GDM1 (cell line): ENCODE measurements at regions not wholly inside any gene's neighbourhood (a gene's known extent, or its start where the extent isn't known, plus 50 kb on each side); places are given as distances from the start of the nearest gene placed in this dataset.
"Not testable (repeated sequence)": the region's sequence is repeated elsewhere in the genome, so short reads cannot be mapped to it uniquely, and the experiment has no call there.

ENCODE experiments used
- DNase-seq: peaks from one replicate; lab custom pipeline; 2025; lab: John Stamatoyannopoulos, UW

DNA sequence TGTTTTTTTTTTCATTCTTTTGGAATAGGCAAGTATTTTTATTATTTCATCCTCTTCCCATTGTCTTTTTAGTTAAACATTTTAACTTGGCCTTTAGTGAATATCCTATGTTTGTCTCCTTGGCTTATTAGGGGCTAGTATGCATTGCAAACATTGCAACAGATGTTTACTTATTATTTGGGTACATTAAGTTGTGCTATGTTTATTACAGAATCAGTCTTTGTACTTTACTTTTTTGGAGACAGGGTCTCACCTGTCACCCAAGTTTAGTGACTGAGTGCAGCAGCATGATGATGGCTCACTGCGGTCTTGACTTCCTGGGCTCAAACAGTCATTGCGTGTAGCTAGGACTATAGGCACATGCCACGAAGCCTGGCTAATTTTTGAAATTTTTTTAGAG, 51.1 kb upstream of the NUDT6 start:
- no peak for DNase-seq

DNA sequence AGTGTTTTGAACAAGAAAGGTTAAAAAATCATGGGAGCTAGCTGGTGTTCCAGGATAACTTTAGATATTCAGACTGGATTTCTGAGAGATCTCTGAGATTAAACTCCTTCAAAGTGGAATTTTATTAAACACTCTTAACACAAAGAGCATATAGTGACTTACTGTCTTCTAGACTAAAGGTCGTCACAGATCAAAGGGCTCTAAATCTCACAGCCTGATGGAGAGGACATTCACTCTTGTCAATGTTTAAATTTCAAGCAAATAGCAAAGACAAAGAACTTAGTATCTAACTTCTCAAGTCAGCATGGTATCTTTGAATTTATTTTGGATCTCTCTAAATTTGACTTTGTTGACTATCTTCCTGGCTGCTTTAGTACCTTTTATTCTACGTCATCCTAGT, 53.7 kb upstream of the NUDT6 start:
- DNase-seq = no peak

DNA sequence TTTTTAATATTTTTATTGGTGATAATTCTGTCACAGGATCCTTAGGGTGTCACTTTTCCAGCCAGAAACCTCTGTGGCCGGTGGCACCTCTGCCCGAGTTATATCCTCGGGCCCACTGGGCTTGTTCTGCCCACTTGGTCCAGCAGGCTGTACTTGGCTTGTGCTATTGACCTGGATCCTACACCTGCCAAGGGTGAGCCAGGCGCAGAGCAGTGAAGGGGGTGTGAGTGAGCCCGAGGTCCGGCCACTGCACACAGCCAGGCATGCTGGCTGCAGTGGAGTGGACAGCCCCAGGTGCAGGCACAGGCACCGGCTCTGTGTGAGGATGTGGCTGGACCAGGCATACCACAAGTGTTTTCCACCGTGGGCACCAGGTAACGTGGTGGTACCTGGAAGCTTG, 54.7 kb upstream of the NUDT6 start:
- no peak for DNase-seq

DNA sequence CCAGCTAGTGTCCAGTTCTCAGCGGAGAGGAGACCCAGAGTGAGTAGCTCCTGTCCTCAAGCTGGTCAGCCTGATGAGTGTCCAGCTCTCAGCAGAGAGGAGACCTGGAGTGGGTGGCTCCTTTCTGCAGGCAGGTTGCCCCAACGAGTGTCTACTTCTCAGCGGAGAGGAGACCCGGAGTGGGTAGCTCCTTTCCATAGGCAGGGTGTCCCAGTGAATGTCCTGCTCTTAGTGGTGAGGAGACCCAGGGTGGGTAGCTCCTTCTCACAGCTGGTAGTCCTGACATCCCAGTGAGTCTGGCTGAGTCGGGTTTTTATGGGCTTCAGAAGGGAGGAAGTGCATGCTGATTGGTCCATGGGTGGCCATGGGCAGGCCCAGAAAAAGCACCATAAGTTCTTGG, 55.7 kb upstream of the NUDT6 start:
- no peak for DNase-seq

DNA sequence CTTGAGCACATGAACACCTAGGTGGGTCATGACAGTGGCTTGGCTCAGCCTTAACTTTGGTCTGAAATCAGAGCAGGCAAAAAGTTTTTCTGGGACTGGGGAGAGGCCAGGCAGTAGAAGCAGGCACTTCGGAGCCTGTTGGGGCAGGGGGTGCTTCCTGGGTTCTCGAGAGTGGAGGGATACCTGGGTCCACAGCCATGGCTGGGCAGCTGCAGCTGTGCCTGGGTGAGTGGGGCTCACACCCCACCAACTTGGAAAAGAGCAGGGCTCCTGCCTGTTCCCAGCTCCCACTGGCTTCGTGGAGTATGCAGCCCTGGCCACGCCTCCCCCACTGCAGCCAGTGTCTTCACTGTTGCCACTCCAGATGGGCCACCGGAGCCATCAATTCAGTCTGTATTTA, 56.4 kb upstream of the NUDT6 start:
- DNase-seq = no peak

DNA sequence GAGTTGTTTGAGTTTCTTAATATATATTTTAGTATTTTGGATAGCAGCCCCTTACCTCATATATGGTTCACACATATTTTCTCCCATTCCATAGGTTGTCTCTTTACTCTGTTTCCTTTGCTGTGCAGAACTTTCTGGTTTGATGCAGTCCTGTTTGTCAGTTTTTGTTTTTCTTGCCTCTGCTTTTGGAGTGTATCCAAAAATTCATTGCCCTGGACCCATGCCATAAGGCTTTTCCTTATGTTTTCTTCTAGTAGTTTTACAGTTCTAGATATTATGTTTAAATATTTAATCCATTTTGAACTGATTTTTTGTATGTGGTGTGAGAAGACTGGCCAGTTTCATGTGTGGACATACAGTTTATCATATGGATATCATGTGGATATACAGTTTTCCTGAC, 58.5 kb upstream of the NUDT6 start:
- no peak for DNase-seq

DNA sequence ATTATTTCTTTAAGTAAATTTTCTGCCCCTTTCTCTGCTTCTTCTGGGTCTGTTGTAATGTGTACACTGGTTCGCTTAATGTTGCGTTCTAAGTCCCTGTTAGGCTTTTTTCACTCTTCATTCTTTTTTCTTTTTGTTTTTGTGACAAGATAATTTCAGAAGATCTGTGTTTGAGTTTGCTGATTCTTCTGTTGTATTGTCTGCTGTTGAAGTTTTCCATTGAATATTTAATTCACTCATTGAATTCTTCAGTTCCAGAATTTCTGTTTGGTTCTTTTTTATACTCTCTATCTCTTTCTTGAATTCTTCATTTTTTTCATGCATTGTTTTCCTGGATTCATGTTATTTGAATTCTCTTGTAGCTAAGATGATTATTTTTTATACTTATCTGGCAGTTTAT, 66.3 kb upstream of the NUDT6 start:
- DNase-seq = no peak

DNA sequence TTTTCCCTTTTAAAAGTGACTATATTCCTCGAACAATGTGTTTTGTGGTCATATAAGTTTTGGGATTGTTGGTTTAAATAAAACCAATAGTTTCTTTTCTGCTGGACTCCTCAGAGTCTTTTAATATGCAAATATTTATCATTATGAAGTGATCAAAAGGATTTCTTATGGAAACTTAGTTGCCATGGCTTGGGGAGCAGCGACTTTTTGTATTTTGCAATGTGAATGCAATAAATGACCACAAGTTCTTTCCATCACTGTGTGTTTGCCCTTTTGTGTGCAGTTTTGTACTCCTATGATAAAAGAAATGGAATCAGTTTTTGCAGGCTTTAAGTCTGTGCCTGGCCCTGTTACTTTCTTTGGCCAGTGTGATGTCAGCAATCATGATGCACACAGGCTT, 68.5 kb upstream of the NUDT6 start:
- DNase-seq = no peak

DNA sequence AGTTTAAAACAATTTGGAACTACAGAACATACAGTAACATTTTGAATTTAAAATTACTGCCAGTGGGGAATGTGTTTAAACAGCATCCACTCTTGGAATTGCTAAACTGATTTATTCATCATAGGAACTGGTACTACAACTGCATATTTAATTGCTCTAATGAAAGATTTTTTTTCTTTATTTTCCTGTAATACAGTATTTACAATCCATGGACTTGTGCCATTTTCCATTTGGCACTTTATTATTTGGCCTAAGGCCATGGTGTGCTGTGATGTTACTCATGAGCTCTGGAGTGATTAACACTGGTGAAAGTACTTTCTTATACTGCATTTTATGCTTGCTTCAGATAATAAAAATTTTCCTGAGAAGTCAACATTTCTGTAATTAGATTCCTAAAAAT, 69.7 kb upstream of the NUDT6 start:
- no peak for DNase-seq

DNA sequence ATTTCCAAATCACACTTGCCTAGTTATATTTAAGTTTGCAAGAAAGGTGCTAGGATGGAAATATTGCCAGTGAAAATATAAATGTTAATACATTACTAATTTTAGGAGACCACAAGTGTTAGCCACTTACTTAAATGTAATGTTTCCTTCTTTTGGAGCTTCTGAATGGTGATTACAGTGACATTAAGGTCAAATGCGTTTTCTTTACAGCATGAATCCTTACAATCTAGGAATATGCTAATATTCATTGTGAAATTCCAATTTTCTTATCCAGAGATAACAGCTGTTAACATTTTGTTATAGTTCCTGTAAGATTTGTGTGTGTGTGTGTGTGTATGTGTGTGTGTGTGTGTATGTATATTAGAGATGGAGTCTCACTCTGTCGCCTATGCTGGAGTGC, 70.2 kb upstream of the NUDT6 start:
- DNase-seq = no peak

DNA sequence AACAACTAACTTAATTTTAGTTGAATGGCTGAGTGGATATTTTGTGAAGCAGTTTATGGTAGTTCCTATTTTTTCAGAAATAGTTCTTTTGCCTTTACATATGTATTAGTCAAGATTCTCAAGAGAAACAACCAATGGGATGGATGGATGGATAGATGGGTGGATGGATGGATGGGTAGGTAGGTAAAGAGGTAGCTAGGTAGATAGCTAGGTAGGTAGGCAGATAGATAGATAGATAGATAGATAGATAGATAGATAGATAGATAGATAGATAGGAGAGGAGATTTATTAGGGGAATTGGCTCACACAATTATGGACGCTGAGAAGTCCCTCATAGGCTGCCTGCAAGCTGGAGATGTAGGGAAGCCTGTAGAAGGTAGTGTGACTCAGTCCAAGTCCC, 74.0 kb upstream of the NUDT6 start:
- no peak for DNase-seq

DNA sequence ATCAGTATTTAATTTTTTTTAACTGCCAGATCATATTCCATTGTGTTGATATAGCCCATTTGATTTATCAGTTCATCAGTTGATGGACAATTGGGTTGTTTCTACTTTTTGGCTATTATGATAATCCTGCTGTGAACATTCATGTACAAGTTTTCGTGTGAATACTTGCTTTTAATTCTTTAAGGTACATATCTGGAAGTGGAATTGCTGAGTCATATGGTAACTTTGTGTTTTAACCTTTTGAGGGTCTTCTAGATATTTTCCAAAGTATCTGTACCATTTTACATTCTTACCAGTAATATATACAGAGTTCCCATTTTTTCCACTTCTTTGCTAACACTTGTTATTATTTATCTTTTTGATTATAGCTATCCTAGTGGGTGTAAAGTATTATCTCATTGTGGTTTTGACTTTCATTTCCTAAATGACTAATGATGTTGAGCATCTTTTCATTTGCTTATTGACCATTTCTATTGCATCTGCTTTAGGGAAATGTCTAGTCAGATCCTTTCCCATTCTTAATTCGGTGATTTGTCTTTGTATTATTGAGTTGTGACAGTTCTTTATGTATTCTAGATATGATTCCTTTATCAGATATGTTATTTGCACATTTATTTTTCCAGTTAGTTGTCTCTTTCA, 75.2 kb upstream of the NUDT6 start:
- no peak for DNase-seq

DNA sequence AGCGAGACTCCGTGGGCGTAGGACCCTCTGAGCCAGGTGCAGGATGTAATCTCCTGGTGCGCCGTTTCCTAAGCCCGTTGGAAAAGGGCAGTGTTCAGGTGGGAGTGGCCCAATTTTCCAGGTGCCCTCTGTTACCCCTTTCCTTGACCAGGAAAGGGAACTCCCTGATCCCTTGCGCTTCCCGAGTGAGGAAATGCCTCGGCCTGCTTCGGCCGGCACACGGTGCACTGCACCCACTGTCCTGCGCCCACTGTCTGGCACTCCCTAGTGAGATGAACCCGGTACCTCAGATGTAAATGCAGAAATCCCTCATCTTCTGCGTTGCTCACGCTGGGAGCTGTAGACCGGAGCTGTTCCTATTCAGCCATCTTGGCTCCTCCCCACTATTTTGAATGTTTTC, 81.7 kb upstream of the NUDT6 start:
- not testable (repeated sequence) for DNase-seq

DNA sequence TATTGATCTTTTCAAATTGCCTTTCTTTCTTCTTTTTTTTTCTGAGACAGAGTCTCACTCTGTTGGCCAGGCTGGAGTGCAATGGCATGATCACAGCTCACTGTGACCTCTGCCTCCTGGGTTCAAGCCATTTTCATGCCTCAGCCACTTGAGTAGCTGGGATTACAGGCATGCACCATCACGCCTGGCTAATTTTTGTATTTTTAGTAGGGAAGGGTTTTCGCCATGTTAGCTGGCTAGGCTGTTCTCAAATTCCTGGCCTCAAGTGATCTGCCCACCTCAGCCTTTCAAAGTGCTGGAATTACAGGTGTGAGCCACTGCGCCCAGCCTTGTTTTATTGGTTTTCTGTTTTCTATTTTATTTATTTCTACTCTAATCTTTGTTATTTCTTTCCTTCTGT, 82.7 kb upstream of the NUDT6 start:
- not testable (repeated sequence) for DNase-seq

DNA sequence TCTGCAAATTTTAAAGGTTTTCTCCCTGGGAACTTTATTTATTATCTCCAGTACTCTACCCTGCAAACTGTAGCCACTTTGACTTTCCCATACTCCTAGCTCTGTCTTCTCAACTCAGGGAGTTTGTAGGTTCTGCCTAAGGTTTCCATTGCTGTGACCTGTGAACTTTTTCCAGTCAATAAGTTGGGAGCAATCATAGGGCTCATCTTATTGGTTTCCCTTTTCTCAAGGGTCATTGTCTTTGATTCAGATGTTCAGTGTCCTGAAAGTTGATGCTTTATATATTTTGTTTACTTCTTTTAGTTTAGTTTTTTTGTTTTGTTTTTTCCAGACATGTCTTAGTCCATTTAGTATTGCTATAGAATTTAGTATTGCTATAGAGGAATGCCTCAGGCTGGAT, 85.3 kb upstream of the NUDT6 start:
- DNase-seq = no peak

DNA sequence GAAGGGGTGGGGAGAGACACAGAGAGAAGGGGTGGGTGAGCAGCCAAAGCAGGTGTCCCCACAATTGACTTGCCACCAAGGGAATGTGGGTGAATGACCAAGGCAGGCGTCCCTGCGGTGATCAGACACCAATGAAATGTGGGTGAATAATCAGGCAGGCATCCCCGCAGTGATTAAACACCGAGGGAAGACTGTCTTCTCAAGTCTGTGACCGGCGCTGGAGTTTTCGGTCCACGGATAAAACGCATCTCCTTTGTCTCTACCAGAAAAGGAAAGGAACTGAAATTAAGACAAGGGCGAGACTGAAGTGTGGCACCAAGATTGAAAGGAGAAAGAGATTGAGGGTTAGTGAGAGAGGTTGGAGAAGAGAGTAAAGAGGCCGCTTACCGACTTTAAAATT, 90.0 kb upstream of the NUDT6 start:
- not testable (repeated sequence) for DNase-seq

DNA sequence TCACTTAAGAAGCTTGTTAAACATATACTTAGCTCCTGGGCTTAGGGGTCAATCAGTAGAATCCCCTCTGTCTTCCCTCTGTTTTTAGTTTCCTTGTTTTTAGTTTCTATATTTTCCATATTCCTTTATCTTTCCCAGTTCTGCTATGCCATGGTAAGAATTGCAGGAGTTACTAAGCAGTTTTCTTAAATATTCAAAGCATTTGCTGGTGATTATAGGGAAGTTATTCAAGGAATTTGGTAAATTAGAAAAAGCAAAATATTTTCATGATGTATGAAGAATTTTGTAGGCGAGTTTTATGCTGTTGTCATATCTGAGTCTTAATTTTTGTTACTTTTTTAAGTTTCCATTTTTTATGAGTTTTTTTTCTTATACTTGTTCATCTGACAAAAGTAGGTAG, 91.6 kb upstream of the NUDT6 start:
- no peak for DNase-seq

DNA sequence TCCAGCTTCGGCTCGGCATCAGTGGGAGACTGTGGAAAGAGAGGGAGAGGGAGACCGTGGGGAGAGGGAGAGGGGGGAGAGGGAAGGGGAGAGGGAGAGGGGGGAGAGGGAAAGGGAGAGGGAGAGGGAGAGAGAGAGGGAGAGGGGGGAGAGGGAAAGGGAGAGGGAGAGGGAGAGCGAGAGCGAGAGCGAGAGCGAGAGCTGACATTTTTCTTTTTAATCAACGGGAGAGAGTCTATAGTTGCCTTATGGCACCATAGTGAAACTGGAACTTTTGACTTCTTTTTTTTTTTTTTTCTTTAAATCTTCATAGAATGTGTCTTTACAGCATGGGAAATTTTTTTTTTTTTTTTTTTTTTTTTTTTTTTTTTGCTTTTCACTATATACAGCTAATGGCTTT, 94.7 kb upstream of the NUDT6 start:
- no peak for DNase-seq

DNA sequence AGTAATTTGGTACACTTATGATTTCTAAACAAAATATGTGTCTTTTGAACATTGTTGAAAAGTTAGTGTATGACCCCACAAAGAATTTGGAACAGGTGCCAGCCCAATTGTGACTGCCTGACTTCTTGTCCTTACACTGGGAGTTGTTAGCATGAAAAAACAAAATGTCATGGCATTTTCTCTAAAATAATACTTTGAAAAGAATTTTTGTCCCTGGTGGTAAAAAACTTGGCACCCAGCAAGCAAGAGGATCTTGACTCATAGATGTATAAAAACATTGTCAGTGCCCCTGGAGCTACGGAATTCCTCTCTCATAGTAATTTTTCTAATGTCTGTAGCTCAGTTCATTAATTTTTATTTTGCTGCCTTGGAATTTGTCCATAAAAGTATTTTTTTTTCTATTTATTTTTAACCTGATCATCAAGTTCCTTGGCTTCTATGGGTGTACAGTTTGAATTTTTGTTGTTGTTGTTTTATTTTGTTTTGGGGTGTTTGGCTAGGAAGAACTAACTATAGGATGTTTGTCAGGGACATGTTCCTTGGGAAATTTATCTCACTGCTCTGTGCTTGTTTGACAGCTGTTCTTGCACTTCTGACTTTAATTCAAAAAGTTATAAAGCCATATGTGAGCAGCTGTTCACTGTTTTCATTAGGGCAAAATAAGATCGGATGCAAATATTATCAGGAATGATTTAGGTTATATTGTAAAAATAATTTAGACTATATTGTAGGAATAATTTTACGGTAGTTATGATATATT, 95.4 kb upstream of the NUDT6 start:
- DNase-seq = no peak

DNA sequence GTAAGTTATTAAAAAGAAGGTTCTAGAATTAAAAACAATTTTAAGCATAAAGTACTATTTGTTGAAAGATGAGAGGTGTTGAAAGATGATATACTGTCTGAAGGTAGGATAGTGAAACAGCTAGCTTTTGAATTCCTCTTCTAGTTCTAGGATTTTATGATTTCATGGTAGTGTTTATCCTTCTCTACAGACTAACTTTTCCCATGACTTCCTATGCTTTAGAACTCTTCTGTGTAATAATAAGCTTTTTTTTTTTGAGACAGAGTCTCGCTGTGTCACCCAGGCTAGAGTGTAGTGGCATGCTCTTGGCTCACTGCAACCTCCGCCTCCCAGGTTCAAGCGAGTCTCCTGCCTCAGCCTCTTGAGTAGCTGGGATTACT, 96.0 kb upstream of the NUDT6 start:
- DNase-seq = no peak

DNA sequence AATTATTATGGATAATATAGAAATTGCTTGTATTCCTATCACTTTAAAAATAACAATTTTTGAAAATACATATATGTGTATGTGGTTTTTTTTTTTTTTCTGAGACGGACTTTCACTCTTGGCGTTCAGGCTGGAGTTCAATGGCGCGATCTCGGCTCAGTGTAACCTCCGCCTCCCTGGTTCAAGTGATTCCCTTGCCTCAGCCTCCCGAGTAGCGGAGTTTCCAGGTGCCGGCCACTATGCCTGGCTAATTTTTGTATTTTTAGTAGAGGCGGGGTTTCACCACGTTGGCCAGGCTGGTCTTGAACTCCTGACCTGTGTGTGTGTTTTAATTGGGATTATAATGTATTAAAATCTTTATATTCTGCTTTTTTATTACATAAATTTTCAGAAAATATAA, 97.9 kb upstream of the NUDT6 start:
- no peak for DNase-seq

DNA sequence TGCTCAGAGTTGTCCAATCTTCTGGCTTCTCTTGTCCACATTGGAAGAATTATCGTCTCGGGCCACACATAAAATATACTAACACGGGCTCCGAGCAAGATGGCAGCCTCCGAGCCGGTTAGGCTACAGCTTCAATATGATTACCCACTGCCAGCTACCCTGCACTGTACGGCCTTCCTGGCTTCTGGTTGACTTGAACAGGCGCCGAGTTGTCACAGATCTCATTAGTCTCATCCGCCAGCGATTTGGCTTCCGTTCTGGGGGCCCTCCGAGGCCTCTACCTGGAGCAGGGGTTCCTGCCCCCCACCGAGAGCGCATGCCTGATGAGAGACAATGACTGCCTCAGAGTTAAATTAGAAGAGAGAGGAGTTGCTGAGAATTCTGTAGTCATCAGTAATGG, 101.2 kb upstream of the NUDT6 start:
- no peak for DNase-seq

DNA sequence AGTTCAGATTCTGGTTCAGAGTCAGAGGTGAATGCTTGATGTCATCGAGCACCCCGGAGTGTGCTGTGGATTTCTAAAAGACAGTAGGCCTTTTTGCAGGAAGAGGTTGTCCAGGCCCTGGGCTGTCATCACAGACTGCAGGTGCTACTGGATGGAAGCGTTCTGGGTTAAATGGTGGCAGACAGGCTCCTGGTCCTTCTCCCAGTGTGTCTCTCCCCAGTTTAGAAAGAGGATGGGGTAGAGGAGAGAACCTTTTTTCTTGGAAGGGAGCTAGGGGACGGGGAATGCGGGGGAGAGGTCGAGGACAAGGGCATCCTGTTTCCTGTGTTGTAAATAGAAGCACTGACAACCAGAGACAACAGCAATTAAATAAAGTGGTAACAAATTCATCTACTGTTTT, 102.3 kb upstream of the NUDT6 start:
- no peak for DNase-seq

DNA sequence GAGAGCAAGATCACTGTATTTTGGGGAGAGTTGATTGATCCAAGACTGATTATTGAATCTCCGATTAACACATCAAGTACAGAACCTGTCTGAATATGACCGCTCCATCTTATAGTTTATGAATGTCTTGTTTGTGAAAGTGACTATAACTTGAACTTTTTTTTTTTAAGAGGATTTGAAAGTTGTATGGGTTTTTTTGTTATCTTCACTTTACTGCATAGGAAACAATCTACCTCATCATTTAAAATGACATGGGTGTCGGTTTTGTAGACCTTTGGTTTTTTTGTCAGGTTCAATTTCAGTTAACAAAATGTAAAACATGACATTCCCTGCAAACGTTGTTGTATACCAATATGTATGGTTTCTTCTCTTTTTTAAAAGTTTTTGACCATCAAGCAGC, 103.0 kb upstream of the NUDT6 start:
- no peak for DNase-seq
